Esophagus squamous epithelium (tissue), 4 donors: ENCODE measurements at regions not wholly inside any gene's neighbourhood (a gene's known extent, or its start where the extent isn't known, plus 50 kb on each side); places are given as distances from the start of the nearest gene placed in this dataset.

Experiments used
- CTCF ChIP-seq, 6 experiments: fragments of 450-650 bp in 4 of 6; fragments of 200-600 bp in 2 of 6; sonication (generic) in 2 of 6; IDR thresholded peaks; one replicate each; pipeline ENCODE4 v1.5.1; 2016 to 2019; ENCODE audit warnings: antibody characterized with exemption in 6 of 6, mild to moderate bottlenecking in 4 of 6, moderate library complexity in 4 of 6
- POLR2A ChIP-seq, 4 donors: fragments of 450-650 bp; IDR thresholded peaks; one replicate each; pipeline ENCODE4 v1.6.1; 2017; ENCODE audit warnings: antibody characterized with exemption in 4 of 4, mild to moderate bottlenecking in 4 of 4, moderate library complexity in 3 of 4

GRCh38 chr2:9704600-9704999, 73.8 kb upstream of the YWHAQ start:
- no peak for TF ChIP-seq CTCF (IDR thresholded peaks at IDR 0.05)
- TF ChIP-seq POLR2A (IDR thresholded peaks at IDR 0.05), result no peak
